ENCODE measurements at regions not wholly inside any gene's neighbourhood (a gene's known extent, or its start where the extent isn't known, plus 50 kb on each side); places are given as distances from the start of the nearest gene placed in this dataset.

- H3K4me2 ChIP-seq = no peak overlapping the region
- no peaks in the 10 kb centered on the region; a peak in 1 of 22 replicates for H4K20me1 ChIP-seq
- TF ChIP-seq Cebpa-rat (IDR thresholded peaks at IDR 0.05) = no peak
- H3K4me3 ChIP-seq = no peak overlapping the region
- no peaks in the 10 kb centered on the region for H3K36me3 ChIP-seq
- no peak overlapping the region for H3K27ac ChIP-seq
- H3K9me3 ChIP-seq (replicated peaks in 1 of 11) = peaks cover 0 to 2% (median 1%) of the 10 kb centered on the region in 11 experiments; a peak in 6 of 22 replicates
- no peaks in the 10 kb centered on the region for H3K27me3 ChIP-seq
- no peaks in the 10 kb centered on the region for H3K4me1 ChIP-seq
- no peak overlapping the region for H3K9ac ChIP-seq
Observed at GRCh38 chr22:26823966-26824365, 166.6 kb downstream of the MIAT start.

- no peak overlapping the region for H3K4me2 ChIP-seq
Observed at GRCh38 chr22:26825960-26826935, 168.9 kb downstream of the MIAT start.

GRCh38 chr22:26827611-26828010 is 170.2 kb downstream of the MIAT start:
- TF ChIP-seq Cebpa-rat (IDR thresholded peaks at IDR 0.05) = no peak
- Histone ChIP-seq H3K4me3 (no peak overlapping the region), H4K20me1 (no peaks in the 10 kb centered on the region; a peak in 1 of 22 replicates), H3K27ac (no peak overlapping the region), H3K4me2 (no peak overlapping the region), H3K9ac (no peak overlapping the region), H3K4me1 (no peaks in the 10 kb centered on the region), H3K9me3 (replicated peaks in 1 of 11) (no peaks in the 10 kb centered on the region), H3K27me3 (no peaks in the 10 kb centered on the region), H3K36me3 (no peaks in the 10 kb centered on the region)

More at GRCh38 chr22:26825960-26826935, 168.9 kb downstream of the MIAT start:
- Histone ChIP-seq H3K9me3 (replicated peaks in 1 of 11) (no peaks in the 10 kb centered on the region), H3K36me3 (no peaks in the 10 kb centered on the region), H3K27me3 (no peaks in the 10 kb centered on the region), H3K4me1 (no peaks in the 10 kb centered on the region), H3K9ac (no peak overlapping the region), H3K27ac (no peak overlapping the region), H4K20me1 (no peaks in the 10 kb centered on the region; a peak in 1 of 22 replicates), H3K4me3 (no peak overlapping the region)
- TF ChIP-seq Cebpa-rat (IDR thresholded peaks at IDR 0.05) = no peak

GRCh38 chr22:26828311-26828710 is 170.9 kb downstream of the MIAT start:
- Histone ChIP-seq H3K4me3 (no peak overlapping the region), H4K20me1 (no peaks in the 10 kb centered on the region), H3K9me3 (replicated peaks in 1 of 11) (no peaks in the 10 kb centered on the region), H3K4me1 (no peaks in the 10 kb centered on the region), H3K27me3 (no peaks in the 10 kb centered on the region), H3K27ac (no peak overlapping the region), H3K36me3 (no peaks in the 10 kb centered on the region), H3K9ac (no peak overlapping the region), H3K4me2 (no peak overlapping the region)
- no peak for TF ChIP-seq Cebpa-rat (IDR thresholded peaks at IDR 0.05)

GRCh38 chr22:26830837-26831236 is 173.4 kb downstream of the MIAT start:
- no peak overlapping the region for H3K9ac ChIP-seq
- no peaks in the 10 kb centered on the region for H3K9me3 ChIP-seq (replicated peaks in 1 of 11)
- no peak overlapping the region for H3K4me2 ChIP-seq
- TF ChIP-seq Cebpa-rat (IDR thresholded peaks at IDR 0.05) = no peak
- no peak overlapping the region for H3K27ac ChIP-seq
- no peaks in the 10 kb centered on the region for H3K4me1 ChIP-seq
- H3K36me3 ChIP-seq = no peaks in the 10 kb centered on the region
- no peaks in the 10 kb centered on the region for H3K27me3 ChIP-seq
- no peak overlapping the region for H3K4me3 ChIP-seq
- H4K20me1 ChIP-seq = no peaks in the 10 kb centered on the region; a peak in 1 of 22 replicates

- Histone ChIP-seq H3K4me1 (peaks cover 0 to 8% (median 5%) of the 10 kb centered on the region in 10 experiments; a peak in 5 of 20 replicates), H3K36me3 (no peaks in the 10 kb centered on the region), H3K27me3 (no peaks in the 10 kb centered on the region), H3K9ac (no peak overlapping the region), H3K4me2 (no peak overlapping the region), H3K27ac (no peak overlapping the region), H4K20me1 (no peaks in the 10 kb centered on the region; a peak in 1 of 22 replicates), H3K9me3 (replicated peaks in 1 of 11) (no peaks in the 10 kb centered on the region), H3K4me3 (no peak overlapping the region)
- no peak for TF ChIP-seq Cebpa-rat (IDR thresholded peaks at IDR 0.05)
Observed at GRCh38 chr22:26835023-26835422, 177.6 kb downstream of the MIAT start.

- Histone ChIP-seq H3K4me1 (peaks cover 0 to 8% (median 5%) of the 10 kb centered on the region in 10 experiments; a peak in 5 of 20 replicates), H3K9ac (no peak overlapping the region), H3K4me2 (no peak overlapping the region), H3K27me3 (no peaks in the 10 kb centered on the region), H4K20me1 (no peaks in the 10 kb centered on the region; a peak in 1 of 22 replicates), H3K27ac (no peak overlapping the region), H3K9me3 (replicated peaks in 1 of 11) (no peaks in the 10 kb centered on the region), H3K36me3 (no peaks in the 10 kb centered on the region), H3K4me3 (no peak overlapping the region)
- TF ChIP-seq Cebpa-rat (IDR thresholded peaks at IDR 0.05) = no peak
Observed at GRCh38 chr22:26835929-26836528, 178.6 kb downstream of the MIAT start.

GRCh38 chr22:26837784-26838470 is 180.5 kb downstream of the MIAT start:
- Histone ChIP-seq H4K20me1 (no peaks in the 10 kb centered on the region; a peak in 1 of 22 replicates), H3K9ac (no peak overlapping the region), H3K9me3 (replicated peaks in 1 of 11) (no peaks in the 10 kb centered on the region), H3K27me3 (no peaks in the 10 kb centered on the region), H3K4me3 (no peak overlapping the region), H3K4me2 (0 out of 22 replicates have a peak overlapping the region, but pooled peaks of 2 of the 11 experiments have one; percentile 16 to 30), H3K36me3 (no peaks in the 10 kb centered on the region), H3K4me1 (peaks cover 0 to 8% (median 5%) of the 10 kb centered on the region in 10 experiments; a peak in 5 of 20 replicates), H3K27ac (no peak overlapping the region)
- TF ChIP-seq Cebpa-rat (IDR thresholded peaks at IDR 0.05) = no peak

- Histone ChIP-seq H3K27me3 (no peaks in the 10 kb centered on the region), H3K4me1 (peaks cover 0 to 8% (median 5%) of the 10 kb centered on the region in 10 experiments; a peak in 5 of 20 replicates), H3K9me3 (replicated peaks in 1 of 11) (no peaks in the 10 kb centered on the region), H3K4me3 (no peak overlapping the region), H3K4me2 (0 out of 22 replicates have a peak overlapping the region, but pooled peaks of 3 of the 11 experiments have one; percentile 10 to 30 (median 16)), H3K27ac (no peak overlapping the region), H4K20me1 (no peaks in the 10 kb centered on the region; a peak in 2 of 22 replicates), H3K9ac (no peak overlapping the region), H3K36me3 (no peaks in the 10 kb centered on the region)
- TF ChIP-seq Cebpa-rat (IDR thresholded peaks at IDR 0.05) = no peak
Observed at GRCh38 chr22:26838471-26838825, 181.1 kb downstream of the MIAT start.

All from BLaER1 treated with 17β-estradiol and CSF1 and Interleukin-3, amounts not matched to agents 10 nM and 100 nM (cell line).